ENCODE measurements at regions not wholly inside any gene's neighbourhood (a gene's known extent, or its start where the extent isn't known, plus 50 kb on each side); places are given as distances from the start of the nearest gene placed in this dataset.

DNA sequence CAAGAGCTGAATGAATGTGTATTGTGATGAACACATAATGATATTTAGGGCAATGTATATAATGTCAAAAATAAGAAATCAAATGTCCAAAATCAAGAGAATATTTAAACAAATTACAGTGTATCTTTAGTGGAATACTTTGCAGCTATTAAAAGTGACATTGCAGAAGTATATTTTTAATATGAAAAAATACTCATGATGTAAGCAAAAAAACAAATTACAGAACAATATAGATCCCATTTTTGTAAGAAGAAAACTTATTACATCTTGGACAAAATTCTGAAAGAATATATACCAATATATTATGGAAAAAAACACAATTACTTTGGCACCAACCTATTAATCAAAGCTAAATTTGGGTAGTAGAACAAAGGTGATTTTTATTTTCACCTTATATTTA is 308.2 kb upstream of the NEBL start:
- no peaks in the 10 kb centered on the region for H3K36me3 ChIP-seq (ENCODE audit: control insufficient read depth, insufficient read depth, low read length)
- FAIRE-seq (no peak), DNase-seq (ENCODE audit: low read depth) (no peak)
- no peaks in the 10 kb centered on the region for H3K27me3 ChIP-seq (ENCODE audit: control insufficient read depth, insufficient read depth, low read length)
- TF ChIP-seq, protein P1, sequence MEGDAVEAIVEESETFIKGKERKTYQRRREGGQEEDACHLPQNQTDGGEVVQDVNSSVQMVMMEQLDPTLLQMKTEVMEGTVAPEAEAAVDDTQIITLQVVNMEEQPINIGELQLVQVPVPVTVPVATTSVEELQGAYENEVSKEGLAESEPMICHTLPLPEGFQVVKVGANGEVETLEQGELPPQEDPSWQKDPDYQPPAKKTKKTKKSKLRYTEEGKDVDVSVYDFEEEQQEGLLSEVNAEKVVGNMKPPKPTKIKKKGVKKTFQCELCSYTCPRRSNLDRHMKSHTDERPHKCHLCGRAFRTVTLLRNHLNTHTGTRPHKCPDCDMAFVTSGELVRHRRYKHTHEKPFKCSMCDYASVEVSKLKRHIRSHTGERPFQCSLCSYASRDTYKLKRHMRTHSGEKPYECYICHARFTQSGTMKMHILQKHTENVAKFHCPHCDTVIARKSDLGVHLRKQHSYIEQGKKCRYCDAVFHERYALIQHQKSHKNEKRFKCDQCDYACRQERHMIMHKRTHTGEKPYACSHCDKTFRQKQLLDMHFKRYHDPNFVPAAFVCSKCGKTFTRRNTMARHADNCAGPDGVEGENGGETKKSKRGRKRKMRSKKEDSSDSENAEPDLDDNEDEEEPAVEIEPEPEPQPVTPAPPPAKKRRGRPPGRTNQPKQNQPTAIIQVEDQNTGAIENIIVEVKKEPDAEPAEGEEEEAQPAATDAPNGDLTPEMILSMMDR (IDR thresholded peaks at IDR 0.05; ENCODE audit: insufficient read depth, low read length, severe bottlenecking) = no peak
- H3K4me3 ChIP-seq (ENCODE audit: low read depth, low read length) = no peak overlapping the region

DNA sequence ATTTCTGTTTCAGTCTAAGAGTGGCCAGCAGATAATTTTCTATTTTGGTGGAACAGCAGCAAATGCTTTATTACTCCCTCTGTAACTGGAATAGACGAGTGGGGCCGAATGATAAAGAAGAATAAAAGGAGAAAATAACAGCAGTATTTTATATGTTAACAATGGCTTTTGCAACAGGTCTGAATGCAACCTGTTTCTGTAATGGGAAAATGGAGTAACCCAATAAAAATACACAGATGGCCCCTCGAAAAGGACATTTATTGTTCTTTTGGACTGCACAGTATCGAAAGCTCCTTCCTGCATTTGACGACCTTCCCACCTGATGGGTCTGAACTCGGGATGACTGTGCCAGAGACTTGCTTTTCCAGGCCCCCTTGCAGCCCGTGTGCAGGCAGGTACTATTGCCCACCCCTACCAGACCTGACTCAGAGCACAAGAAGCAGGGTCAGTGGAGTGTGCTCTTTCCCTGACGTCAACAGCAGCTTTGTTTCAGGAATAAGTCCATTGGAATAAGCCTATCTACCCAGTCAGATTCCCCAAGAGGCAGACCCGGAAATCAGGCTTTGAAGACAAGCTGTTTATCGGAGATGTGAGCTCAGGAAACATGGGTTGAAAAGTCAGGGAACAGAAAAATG is 306.5 kb upstream of the NEBL start:
- H3K4me3 ChIP-seq (ENCODE audit: low read depth, low read length) = no peak overlapping the region
- DNase-seq (ENCODE audit: low read depth) = no peak
- H3K27me3 ChIP-seq (ENCODE audit: control insufficient read depth, insufficient read depth, low read length) = no peaks in the 10 kb centered on the region
- H3K36me3 ChIP-seq (ENCODE audit: control insufficient read depth, insufficient read depth, low read length) = no peaks in the 10 kb centered on the region
- FAIRE-seq = no peak
- TF ChIP-seq, protein P1 (IDR thresholded peaks at IDR 0.05; ENCODE audit: insufficient read depth, low read length, severe bottlenecking) = no peak

- Histone ChIP-seq H3K36me3 (ENCODE audit: control insufficient read depth, insufficient read depth, low read length) (no peaks in the 10 kb centered on the region), H3K4me3 (ENCODE audit: low read depth, low read length) (no peak overlapping the region), H3K27me3 (ENCODE audit: control insufficient read depth, insufficient read depth, low read length) (no peaks in the 10 kb centered on the region)
- DNase-seq (ENCODE audit: low read depth) (no peak), FAIRE-seq (no peak)
- TF ChIP-seq, protein P1 (IDR thresholded peaks at IDR 0.05; ENCODE audit: insufficient read depth, low read length, severe bottlenecking) = no peak
Measured at GRCh38 chr10:21202776-21203462, 305.8 kb upstream of the NEBL start.

- FAIRE-seq (peak; percentile 76), DNase-seq (ENCODE audit: low read depth) (no peak)
- Histone ChIP-seq H3K27me3 (ENCODE audit: control insufficient read depth, insufficient read depth, low read length) (no peaks in the 10 kb centered on the region), H3K4me3 (ENCODE audit: low read depth, low read length) (no peak overlapping the region), H3K36me3 (ENCODE audit: control insufficient read depth, insufficient read depth, low read length) (no peaks in the 10 kb centered on the region)
- TF ChIP-seq, protein P1 (IDR thresholded peaks at IDR 0.05; ENCODE audit: insufficient read depth, low read length, severe bottlenecking) = no peak
Measured at GRCh38 chr10:21199501-21199900, 302.4 kb upstream of the NEBL start.

- DNase-seq (ENCODE audit: low read depth) = no peak
Measured at GRCh38 chr10:21197838-21198237, 300.7 kb upstream of the NEBL start.

More at GRCh38 chr10:21197838-21198237, 300.7 kb upstream of the NEBL start:
- no peak overlapping the region for H3K4me3 ChIP-seq (ENCODE audit: low read depth, low read length)
- H3K27me3 ChIP-seq (ENCODE audit: control insufficient read depth, insufficient read depth, low read length) = no peaks in the 10 kb centered on the region
- TF ChIP-seq, protein P1 (IDR thresholded peaks at IDR 0.05; ENCODE audit: insufficient read depth, low read length, severe bottlenecking) = no peak
- FAIRE-seq = peak; percentile 47
- no peaks in the 10 kb centered on the region for H3K36me3 ChIP-seq (ENCODE audit: control insufficient read depth, insufficient read depth, low read length)

Data from bronchial epithelial cell (primary cell).